ENCODE measurements at regions not wholly inside any gene's neighbourhood (a gene's known extent, or its start where the extent isn't known, plus 50 kb on each side); places are given as distances from the start of the nearest gene placed in this dataset.
"Not testable (repeated sequence)": the region's sequence is repeated elsewhere in the genome, so short reads cannot be mapped to it uniquely, and the experiment has no call there.

GRCh38 chr4:147288512-147288911 is 192.4 kb upstream of the EDNRA start:
- TF ChIP-seq, protein P1, sequence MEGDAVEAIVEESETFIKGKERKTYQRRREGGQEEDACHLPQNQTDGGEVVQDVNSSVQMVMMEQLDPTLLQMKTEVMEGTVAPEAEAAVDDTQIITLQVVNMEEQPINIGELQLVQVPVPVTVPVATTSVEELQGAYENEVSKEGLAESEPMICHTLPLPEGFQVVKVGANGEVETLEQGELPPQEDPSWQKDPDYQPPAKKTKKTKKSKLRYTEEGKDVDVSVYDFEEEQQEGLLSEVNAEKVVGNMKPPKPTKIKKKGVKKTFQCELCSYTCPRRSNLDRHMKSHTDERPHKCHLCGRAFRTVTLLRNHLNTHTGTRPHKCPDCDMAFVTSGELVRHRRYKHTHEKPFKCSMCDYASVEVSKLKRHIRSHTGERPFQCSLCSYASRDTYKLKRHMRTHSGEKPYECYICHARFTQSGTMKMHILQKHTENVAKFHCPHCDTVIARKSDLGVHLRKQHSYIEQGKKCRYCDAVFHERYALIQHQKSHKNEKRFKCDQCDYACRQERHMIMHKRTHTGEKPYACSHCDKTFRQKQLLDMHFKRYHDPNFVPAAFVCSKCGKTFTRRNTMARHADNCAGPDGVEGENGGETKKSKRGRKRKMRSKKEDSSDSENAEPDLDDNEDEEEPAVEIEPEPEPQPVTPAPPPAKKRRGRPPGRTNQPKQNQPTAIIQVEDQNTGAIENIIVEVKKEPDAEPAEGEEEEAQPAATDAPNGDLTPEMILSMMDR (IDR thresholded peaks at IDR 0.05; ENCODE audit: borderline replicate concordance, insufficient read depth, low read depth, low read length): no peak
- H3K4me3 ChIP-seq (ENCODE audit: low read depth, low read length): no peak overlapping the region

GRCh38 chr4:147289181-147289580 is 191.7 kb upstream of the EDNRA start:
- TF ChIP-seq, protein P1 (IDR thresholded peaks at IDR 0.05; ENCODE audit: borderline replicate concordance, insufficient read depth, low read depth, low read length): no peak

GRCh38 chr4:147292604-147293313 is 188.1 kb upstream of the EDNRA start:
- not testable (repeated sequence) for H3K4me3 ChIP-seq (ENCODE audit: low read depth, low read length)

More at GRCh38 chr4:147289181-147289580, 191.7 kb upstream of the EDNRA start:
- H3K4me3 ChIP-seq (ENCODE audit: low read depth, low read length): no peak overlapping the region

GRCh38 chr4:147293314-147293677 is 187.6 kb upstream of the EDNRA start:
- H3K4me3 ChIP-seq (ENCODE audit: low read depth, low read length): not testable (repeated sequence)

- TF ChIP-seq, protein P1 (IDR thresholded peaks at IDR 0.05; ENCODE audit: borderline replicate concordance, insufficient read depth, low read depth, low read length): no peak
- H3K4me3 ChIP-seq (ENCODE audit: low read depth, low read length): no peak overlapping the region
Measured at GRCh38 chr4:147299205-147299604, 181.7 kb upstream of the EDNRA start.

DNA sequence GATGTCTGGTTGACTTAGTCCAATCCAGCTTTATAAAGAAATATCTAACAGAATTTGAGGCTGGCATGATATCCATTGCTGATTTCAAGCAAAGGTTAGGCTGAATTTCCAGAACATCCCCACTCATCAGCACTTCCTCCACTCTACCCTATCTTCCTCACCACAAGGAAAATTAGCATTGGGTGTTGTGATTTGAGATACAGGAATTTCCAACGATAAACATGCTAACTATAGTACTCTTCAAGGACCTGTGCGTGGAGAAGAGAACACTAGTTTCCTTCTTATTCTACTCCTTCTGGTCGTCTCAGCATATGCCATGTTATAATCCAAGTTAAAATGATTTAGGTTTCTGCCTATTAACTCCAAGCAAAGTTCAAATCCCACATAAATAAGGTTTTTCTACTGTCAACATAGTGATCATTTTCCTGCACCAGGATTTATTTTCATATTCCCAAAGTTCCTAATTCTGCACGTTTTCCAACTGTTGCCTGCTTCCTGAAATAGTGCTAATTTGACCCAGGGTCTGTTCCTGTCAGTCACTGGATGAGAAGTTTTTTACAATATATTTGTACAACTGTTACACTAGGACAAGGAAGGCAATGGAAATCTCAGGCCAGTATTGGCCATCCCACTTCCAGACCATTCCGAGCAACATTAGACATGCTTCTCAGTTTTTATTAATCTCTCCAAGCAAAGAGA is 177.6 kb upstream of the EDNRA start:
- no peak overlapping the region for H3K4me3 ChIP-seq (ENCODE audit: low read depth, low read length)
- TF ChIP-seq, protein P1 (IDR thresholded peaks at IDR 0.05; ENCODE audit: borderline replicate concordance, insufficient read depth, low read depth, low read length): no peak

DNA sequence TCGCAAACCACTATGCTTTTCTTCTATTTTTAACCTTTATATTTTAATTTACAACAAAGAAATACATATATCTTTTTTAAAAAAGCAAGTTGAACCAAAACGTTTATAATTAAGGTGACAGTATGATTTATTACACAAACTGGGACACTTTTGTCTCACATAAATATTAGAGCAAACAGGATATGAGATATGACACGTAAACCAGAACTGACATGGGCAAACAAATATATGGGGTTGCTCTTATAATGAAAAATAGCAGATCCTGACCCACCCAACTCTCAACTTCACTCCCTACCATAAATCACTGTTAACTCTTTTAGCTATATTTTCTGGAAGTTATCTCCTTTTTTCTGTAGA is 177.0 kb upstream of the EDNRA start:
- no peak overlapping the region for H3K4me3 ChIP-seq (ENCODE audit: low read depth, low read length)
- TF ChIP-seq, protein P1 (IDR thresholded peaks at IDR 0.05; ENCODE audit: borderline replicate concordance, insufficient read depth, low read depth, low read length): no peak

- no peak overlapping the region for H3K4me3 ChIP-seq (ENCODE audit: low read depth, low read length)
- TF ChIP-seq, protein P1 (IDR thresholded peaks at IDR 0.05; ENCODE audit: borderline replicate concordance, insufficient read depth, low read depth, low read length): no peak
Measured at GRCh38 chr4:147307896-147308674, 172.8 kb upstream of the EDNRA start.

Measured in GM12875 (cell line).